ENCODE measurements at regions not wholly inside any gene's neighbourhood (a gene's known extent, or its start where the extent isn't known, plus 50 kb on each side); places are given as distances from the start of the nearest gene placed in this dataset.

DNA sequence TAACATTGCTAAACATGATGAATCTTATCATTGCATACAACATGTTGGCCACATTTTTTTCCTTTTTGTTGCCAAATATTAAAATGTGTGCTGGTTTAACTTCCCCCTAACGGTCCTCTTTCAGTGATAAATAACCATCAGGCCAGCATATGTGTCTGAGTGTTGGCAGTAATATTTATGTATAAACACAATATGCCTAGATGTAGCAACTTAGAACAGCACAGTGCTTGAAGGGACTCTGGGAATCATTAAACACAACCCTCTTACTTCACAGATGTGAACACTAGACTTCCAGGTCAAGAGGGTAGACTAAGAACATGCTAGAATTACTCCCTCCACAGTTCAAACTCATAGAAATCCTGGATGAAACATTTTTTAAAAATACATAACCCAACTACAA lies 581.8 kb downstream of the PLPP3 start:
- Histone ChIP-seq H3K4me2 (ENCODE audit: unreplicated experiment) (no peak overlapping the region), H3K36me3 (ENCODE audit: low read depth) (no peaks in the 10 kb centered on the region)
- 14 to 16% methylated on average over 1 of the region's 1 CpG for WGBS, 2 experiments (ENCODE audit: low coverage in 1 of 2, low lambda C conversion rate in 2 of 2, missing lambda C conversion rate in 2 of 2)

DNA sequence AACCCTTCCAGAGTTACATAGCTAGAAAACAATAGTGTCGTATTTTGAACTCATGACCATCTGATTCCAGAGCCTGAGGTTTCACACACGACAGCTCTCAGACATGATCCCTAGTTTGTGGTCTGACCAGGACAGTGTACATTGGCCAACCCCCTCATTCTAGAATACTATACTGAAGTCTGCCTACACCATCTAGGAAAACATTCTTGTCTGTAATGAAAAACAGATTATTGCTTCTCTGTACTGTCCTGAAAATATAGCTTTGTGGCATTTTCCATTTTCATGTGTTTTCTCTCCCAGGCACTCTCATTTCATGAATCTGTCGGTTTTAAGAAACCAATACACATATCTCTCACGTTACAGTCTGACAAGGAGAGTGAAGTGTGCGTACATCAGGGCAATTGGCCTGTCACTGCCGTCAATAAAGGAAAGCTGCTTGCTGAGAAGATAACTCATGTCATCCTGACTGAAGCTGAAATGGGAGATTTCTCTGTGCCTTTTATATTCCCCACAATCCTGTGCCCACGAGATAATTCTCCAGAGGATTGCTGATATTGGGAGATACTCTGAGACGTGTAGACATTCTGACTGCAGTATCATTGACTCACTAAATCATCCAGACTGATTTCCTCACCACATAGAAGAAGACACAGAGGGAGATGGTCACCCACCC lies 585.6 kb downstream of the PLPP3 start:
- no peaks in the 10 kb centered on the region for H3K9me2 ChIP-seq (ENCODE audit: insufficient read depth)
- no peaks in the 10 kb centered on the region for H3K4me1 ChIP-seq (ENCODE audit: insufficient read depth)
- H4K20me1 ChIP-seq (ENCODE audit: insufficient read depth): no peaks in the 10 kb centered on the region
- H2AFZ ChIP-seq: no peak overlapping the region
- H3K36me3 ChIP-seq (ENCODE audit: low read depth): no peaks in the 10 kb centered on the region
- H3K27me3 ChIP-seq (replicated peaks; ENCODE audit: insufficient read depth): no peaks in the 10 kb centered on the region
- no peaks in the 10 kb centered on the region for H3F3A ChIP-seq (ENCODE audit: insufficient read depth)
- H3K79me2 ChIP-seq (ENCODE audit: insufficient read depth): no peaks in the 10 kb centered on the region
- H3K4me3 ChIP-seq: no peak overlapping the region
- no peak for TF ChIP-seq EZH2phosphoT487 (IDR thresholded peaks at IDR 0.05; ENCODE audit: insufficient read depth, low read depth)
- no peak for TF ChIP-seq EZH2 (IDR thresholded peaks at IDR 0.05; ENCODE audit: insufficient read depth, poor library complexity, severe bottlenecking)
- H3K9ac ChIP-seq: no peak overlapping the region
- no peak overlapping the region for H3K4me2 ChIP-seq (ENCODE audit: unreplicated experiment)
- WGBS, 2 experiments (ENCODE audit: low coverage in 1 of 2, low lambda C conversion rate in 2 of 2, missing lambda C conversion rate in 2 of 2): 74 to 79% methylated on average over 8 of the region's 8 CpGs
- in situ Hi-C loops (cut with MboI): no loop called here
- H3K27ac ChIP-seq: no peak overlapping the region
- DNase-seq: no peak
- no peaks in the 10 kb centered on the region for H3K9me3 ChIP-seq (ENCODE audit: low read depth)

More for the DNA sequence above, 581.8 kb downstream of the PLPP3 start:
- H2AFZ ChIP-seq: no peak overlapping the region
- no peaks in the 10 kb centered on the region for H3K79me2 ChIP-seq (ENCODE audit: insufficient read depth)
- H3F3A ChIP-seq (ENCODE audit: insufficient read depth): no peaks in the 10 kb centered on the region
- no peaks in the 10 kb centered on the region for H3K4me1 ChIP-seq (ENCODE audit: insufficient read depth)
- H3K27ac ChIP-seq: no peak overlapping the region
- in situ Hi-C loops (cut with MboI): no loop called here
- H3K9me2 ChIP-seq (ENCODE audit: insufficient read depth): no peaks in the 10 kb centered on the region
- no peak for TF ChIP-seq EZH2phosphoT487 (IDR thresholded peaks at IDR 0.05; ENCODE audit: insufficient read depth, low read depth)
- no peaks in the 10 kb centered on the region for H3K9me3 ChIP-seq (ENCODE audit: low read depth)
- no peaks in the 10 kb centered on the region for H4K20me1 ChIP-seq (ENCODE audit: insufficient read depth)
- no peaks in the 10 kb centered on the region for H3K27me3 ChIP-seq (replicated peaks; ENCODE audit: insufficient read depth)
- DNase-seq: no peak
- H3K4me3 ChIP-seq: no peak overlapping the region
- no peak overlapping the region for H3K9ac ChIP-seq

DNA sequence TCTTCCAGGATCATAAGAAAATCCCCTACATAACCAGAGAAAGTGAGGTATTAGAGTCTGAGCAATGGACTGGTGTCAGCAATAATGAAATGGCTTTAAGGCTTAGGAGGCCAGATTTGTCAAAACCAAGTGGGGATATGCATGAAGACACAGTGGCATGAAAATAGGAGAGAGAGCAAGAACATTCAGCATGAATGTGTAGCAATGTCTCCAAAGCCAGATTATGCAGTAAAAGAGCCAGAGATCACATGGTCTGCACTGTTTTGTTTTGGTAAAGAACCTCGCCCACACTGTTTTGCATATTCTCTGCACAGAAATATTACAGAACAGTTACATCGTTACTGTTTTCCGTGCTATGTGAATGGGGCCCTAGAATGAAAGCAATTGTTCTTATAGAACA lies 589.4 kb downstream of the PLPP3 start:
- no peak overlapping the region for H3K4me2 ChIP-seq (ENCODE audit: unreplicated experiment)
- no peak overlapping the region for H3K4me3 ChIP-seq
- H2AFZ ChIP-seq: no peak overlapping the region
- in situ Hi-C loops (cut with MboI): no loop called here
- DNase-seq: no peak
- H3F3A ChIP-seq (ENCODE audit: insufficient read depth): no peaks in the 10 kb centered on the region
- no peaks in the 10 kb centered on the region for H4K20me1 ChIP-seq (ENCODE audit: insufficient read depth)
- H3K9me2 ChIP-seq (ENCODE audit: insufficient read depth): no peaks in the 10 kb centered on the region
- 40 to 46% methylated on average over 3 of the region's 3 CpGs for WGBS, 2 experiments (ENCODE audit: low coverage in 1 of 2, low lambda C conversion rate in 2 of 2, missing lambda C conversion rate in 2 of 2)
- H3K36me3 ChIP-seq (ENCODE audit: low read depth): no peaks in the 10 kb centered on the region
- no peaks in the 10 kb centered on the region for H3K9me3 ChIP-seq (ENCODE audit: low read depth)
- H3K79me2 ChIP-seq (ENCODE audit: insufficient read depth): no peaks in the 10 kb centered on the region
- TF ChIP-seq EZH2 (IDR thresholded peaks at IDR 0.05; ENCODE audit: insufficient read depth, poor library complexity, severe bottlenecking): no peak
- no peak for TF ChIP-seq EZH2phosphoT487 (IDR thresholded peaks at IDR 0.05; ENCODE audit: insufficient read depth, low read depth)
- H3K9ac ChIP-seq: no peak overlapping the region
- H3K4me1 ChIP-seq (ENCODE audit: insufficient read depth): no peaks in the 10 kb centered on the region
- no peaks in the 10 kb centered on the region for H3K27me3 ChIP-seq (replicated peaks; ENCODE audit: insufficient read depth)
- no peak overlapping the region for H3K27ac ChIP-seq

DNA sequence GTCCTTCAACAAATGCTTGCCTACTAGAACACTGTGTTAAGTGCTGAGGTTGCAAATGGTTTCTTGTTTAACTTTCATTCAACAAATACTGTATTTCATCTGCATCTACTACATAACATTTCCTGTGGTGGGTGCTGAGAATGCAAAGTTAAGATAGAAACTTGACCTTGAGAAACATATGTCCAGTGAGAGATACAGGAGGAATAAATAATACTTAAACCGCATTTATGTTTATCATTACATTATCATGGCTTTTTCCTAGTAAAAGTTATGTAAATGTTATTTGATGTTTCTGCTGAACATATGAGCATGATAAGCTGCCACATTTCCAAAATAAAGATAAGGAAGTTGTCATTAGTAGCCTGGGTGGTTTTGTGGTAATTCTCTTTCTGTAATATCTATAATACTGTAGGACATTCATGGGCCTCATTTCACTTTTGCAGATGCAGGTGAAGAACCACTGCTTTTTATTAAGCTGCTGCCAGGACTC lies 590.4 kb downstream of the PLPP3 start:
- 100% methylated on average over 1 of the region's 1 CpG for WGBS, 2 experiments (ENCODE audit: low coverage in 1 of 2, low lambda C conversion rate in 2 of 2, missing lambda C conversion rate in 2 of 2)
- Histone ChIP-seq H3K4me2 (ENCODE audit: unreplicated experiment) (no peak overlapping the region), H3K27me3 (replicated peaks; ENCODE audit: insufficient read depth) (no peaks in the 10 kb centered on the region), H2AFZ (no peak overlapping the region), H3K9me3 (ENCODE audit: low read depth) (no peaks in the 10 kb centered on the region), H3K79me2 (ENCODE audit: insufficient read depth) (no peaks in the 10 kb centered on the region), H3K27ac (no peak overlapping the region), H3K4me1 (ENCODE audit: insufficient read depth) (no peaks in the 10 kb centered on the region), H3K36me3 (ENCODE audit: low read depth) (no peaks in the 10 kb centered on the region), H4K20me1 (ENCODE audit: insufficient read depth) (no peaks in the 10 kb centered on the region), H3K9me2 (ENCODE audit: insufficient read depth) (no peaks in the 10 kb centered on the region), H3F3A (ENCODE audit: insufficient read depth) (no peaks in the 10 kb centered on the region), H3K4me3 (no peak overlapping the region), H3K9ac (no peak overlapping the region)
- in situ Hi-C loops (cut with MboI): no loop called here
- DNase-seq: no peak
- no peak for TF ChIP-seq EZH2phosphoT487 (IDR thresholded peaks at IDR 0.05; ENCODE audit: insufficient read depth, low read depth)
- no peak for TF ChIP-seq EZH2 (IDR thresholded peaks at IDR 0.05; ENCODE audit: insufficient read depth, poor library complexity, severe bottlenecking)
